Right atrium auricular region (tissue), 2 donors: ENCODE measurements at regions not wholly inside any gene's neighbourhood (a gene's known extent, or its start where the extent isn't known, plus 50 kb on each side); places are given as distances from the start of the nearest gene placed in this dataset.

Experiments
- DNase-seq: peaks from one replicate; pipeline ENCODE4 v3.0.0-alpha.2; 2019; ENCODE audit warnings: low spot score
- H3K27ac ChIP-seq, 2 donors: fragments of 200-600 bp; sonication (generic); 1 replicate in 1 of 2; 2 replicates in 1 of 2; pipeline ENCODE4 v1.5.1; 2016 to 2019
- H3K27me3 ChIP-seq, 2 donors: fragments of 200-600 bp; sonication (generic); one replicate each; pipeline versions ENCODE4 v1.5.1 to v1.6.0; 2017 to 2019
- H3K36me3 ChIP-seq: fragments of 200-600 bp; sonication (generic); one replicate; pipeline ENCODE4 v1.5.1; 2016
- H3K4me1 ChIP-seq, 2 donors: fragments of 200-600 bp; sonication (generic); one replicate each; pipeline versions ENCODE4 v1.5.1 to v1.6.0; 2017 to 2019
- H3K4me3 ChIP-seq, 2 donors: fragments of 200-600 bp; sonication (generic); 1 replicate in 1 of 2; 2 replicates in 1 of 2; pipeline ENCODE4 v1.5.1; 2017 to 2019; ENCODE audit warnings: mild to moderate bottlenecking in 1 of 2, moderate library complexity in 1 of 2
- H3K9me3 ChIP-seq, 2 donors: fragments of 200-600 bp; sonication (generic); one replicate each; pipeline ENCODE4 v1.5.1; 2019
- TF ChIP-seq, protein P1 (sequence below), 2 donors: fragments of 200-600 bp; sonication (generic); IDR thresholded peaks; one replicate each; pipeline ENCODE4 v1.5.1; 2019; ENCODE audit warnings: antibody characterized with exemption in 2 of 2

DNA sequence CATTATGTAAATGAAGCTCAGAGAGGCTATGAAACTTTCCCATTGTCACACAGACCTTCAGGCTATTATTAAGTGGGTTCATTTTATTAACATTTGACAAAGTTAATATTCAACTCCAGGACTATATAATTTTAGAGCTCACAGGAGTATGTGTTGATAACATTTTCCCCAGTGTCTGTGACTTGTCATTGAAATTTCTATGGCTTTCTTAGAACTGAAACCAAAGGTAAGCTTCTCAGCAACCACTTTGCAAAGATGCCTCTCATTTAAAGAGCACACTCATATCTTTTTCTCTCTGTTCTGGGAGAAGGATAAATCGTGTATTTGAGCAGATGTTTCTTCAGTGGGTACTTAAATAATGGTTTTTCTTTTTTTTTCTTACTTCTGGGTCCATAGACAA, 61.8 kb upstream of the LHCGR start:
- Histone ChIP-seq H3K4me3 (no peak overlapping the region), H3K36me3 (no peaks in the 10 kb centered on the region), H3K4me1 (no peaks in the 10 kb centered on the region), H3K9me3 (no peaks in the 10 kb centered on the region), H3K27me3 (no peaks in the 10 kb centered on the region), H3K27ac (no peak overlapping the region)
- TF ChIP-seq, protein P1, sequence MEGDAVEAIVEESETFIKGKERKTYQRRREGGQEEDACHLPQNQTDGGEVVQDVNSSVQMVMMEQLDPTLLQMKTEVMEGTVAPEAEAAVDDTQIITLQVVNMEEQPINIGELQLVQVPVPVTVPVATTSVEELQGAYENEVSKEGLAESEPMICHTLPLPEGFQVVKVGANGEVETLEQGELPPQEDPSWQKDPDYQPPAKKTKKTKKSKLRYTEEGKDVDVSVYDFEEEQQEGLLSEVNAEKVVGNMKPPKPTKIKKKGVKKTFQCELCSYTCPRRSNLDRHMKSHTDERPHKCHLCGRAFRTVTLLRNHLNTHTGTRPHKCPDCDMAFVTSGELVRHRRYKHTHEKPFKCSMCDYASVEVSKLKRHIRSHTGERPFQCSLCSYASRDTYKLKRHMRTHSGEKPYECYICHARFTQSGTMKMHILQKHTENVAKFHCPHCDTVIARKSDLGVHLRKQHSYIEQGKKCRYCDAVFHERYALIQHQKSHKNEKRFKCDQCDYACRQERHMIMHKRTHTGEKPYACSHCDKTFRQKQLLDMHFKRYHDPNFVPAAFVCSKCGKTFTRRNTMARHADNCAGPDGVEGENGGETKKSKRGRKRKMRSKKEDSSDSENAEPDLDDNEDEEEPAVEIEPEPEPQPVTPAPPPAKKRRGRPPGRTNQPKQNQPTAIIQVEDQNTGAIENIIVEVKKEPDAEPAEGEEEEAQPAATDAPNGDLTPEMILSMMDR (IDR thresholded peaks at IDR 0.05), result no peak
- DNase-seq, result no peak

DNA sequence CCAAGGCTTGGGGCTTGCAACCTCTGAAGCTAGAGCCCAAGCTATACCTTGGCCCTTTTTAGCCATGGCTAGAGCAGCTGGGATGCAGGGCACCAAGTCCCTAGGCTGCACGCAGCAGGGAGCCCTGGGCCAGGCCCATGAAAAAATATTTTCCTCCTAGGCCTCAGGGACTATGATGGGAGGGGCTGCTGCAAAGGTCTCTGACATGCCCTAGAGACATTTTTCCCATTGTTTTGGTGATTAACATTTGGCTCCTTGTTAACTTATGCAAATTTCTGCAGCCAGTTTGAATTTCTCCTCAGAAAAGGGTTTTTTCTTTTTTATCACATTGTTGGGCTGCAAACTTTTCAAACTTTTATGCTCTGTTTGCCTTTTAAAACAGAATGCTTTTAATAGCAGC, 56.9 kb upstream of the LHCGR start:
- H3K27ac ChIP-seq, result no peak overlapping the region
- no peak for DNase-seq
- no peaks in the 10 kb centered on the region for H3K36me3 ChIP-seq
- no peak overlapping the region for H3K4me3 ChIP-seq
- H3K27me3 ChIP-seq, result no peaks in the 10 kb centered on the region
- no peaks in the 10 kb centered on the region for H3K9me3 ChIP-seq
- TF ChIP-seq, protein P1 (IDR thresholded peaks at IDR 0.05), result no peak
- no peaks in the 10 kb centered on the region for H3K4me1 ChIP-seq

DNA sequence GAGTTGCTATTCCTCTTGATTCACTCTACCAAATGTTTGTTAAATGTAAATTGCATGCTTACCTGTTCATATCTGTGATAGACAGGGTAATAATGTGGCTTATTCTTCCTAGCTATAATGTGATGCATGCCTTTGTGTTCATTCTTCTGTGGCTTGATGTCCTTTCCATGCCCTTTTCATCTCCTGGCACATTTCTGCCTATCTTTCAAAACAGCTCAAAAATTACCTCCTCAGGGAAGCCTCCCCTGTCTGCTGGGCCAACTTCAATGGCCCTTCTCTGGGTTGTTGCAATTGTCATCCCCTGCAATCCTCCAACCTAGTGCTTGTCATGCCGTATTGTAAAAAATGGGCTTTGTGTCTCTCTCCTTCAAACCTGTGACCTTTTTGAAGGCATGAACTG, 52.8 kb upstream of the LHCGR start:
- Histone ChIP-seq H3K4me3 (no peak overlapping the region), H3K27ac (no peak overlapping the region), H3K27me3 (no peaks in the 10 kb centered on the region), H3K9me3 (no peaks in the 10 kb centered on the region), H3K36me3 (no peaks in the 10 kb centered on the region), H3K4me1 (no peaks in the 10 kb centered on the region)
- no peak for DNase-seq
- TF ChIP-seq, protein P1 (IDR thresholded peaks at IDR 0.05), result no peak
